ENCODE measurements at regions not wholly inside any gene's neighbourhood (a gene's known extent, or its start where the extent isn't known, plus 50 kb on each side); places are given as distances from the start of the nearest gene placed in this dataset.

DNA sequence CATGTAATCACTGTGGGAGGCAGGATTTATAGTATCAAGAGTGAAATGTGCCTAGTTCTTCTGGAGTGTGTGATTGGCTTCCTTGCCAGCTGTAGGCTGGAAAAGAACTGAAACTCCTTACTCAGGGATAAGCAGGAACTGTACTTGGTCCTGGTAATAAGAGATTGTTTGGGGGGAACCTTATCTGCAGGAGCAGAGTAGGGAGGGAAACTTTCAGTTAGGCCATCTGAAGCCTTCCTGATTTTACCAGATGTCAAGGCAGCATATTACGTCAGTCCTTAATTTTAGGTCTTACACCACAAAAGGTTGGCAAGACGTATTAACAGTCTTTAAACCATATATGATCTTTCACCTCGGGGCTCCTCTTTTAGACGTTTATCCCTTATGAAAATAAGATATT is 231.5 kb upstream of the FMR1 start:
- TF ChIP-seq, protein P1, sequence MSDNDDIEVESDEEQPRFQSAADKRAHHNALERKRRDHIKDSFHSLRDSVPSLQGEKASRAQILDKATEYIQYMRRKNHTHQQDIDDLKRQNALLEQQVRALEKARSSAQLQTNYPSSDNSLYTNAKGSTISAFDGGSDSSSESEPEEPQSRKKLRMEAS (IDR thresholded peaks at IDR 0.05; ENCODE audit: low read depth, low read length), result no peak
- TF ChIP-seq MYC (IDR thresholded peaks at IDR 0.05; ENCODE audit: low read depth, low read length) (no peak), POLR2A (IDR thresholded peaks at IDR 0.05; ENCODE audit: extremely low read depth, insufficient read length) (no peak)
- TF ChIP-seq, protein P2, sequence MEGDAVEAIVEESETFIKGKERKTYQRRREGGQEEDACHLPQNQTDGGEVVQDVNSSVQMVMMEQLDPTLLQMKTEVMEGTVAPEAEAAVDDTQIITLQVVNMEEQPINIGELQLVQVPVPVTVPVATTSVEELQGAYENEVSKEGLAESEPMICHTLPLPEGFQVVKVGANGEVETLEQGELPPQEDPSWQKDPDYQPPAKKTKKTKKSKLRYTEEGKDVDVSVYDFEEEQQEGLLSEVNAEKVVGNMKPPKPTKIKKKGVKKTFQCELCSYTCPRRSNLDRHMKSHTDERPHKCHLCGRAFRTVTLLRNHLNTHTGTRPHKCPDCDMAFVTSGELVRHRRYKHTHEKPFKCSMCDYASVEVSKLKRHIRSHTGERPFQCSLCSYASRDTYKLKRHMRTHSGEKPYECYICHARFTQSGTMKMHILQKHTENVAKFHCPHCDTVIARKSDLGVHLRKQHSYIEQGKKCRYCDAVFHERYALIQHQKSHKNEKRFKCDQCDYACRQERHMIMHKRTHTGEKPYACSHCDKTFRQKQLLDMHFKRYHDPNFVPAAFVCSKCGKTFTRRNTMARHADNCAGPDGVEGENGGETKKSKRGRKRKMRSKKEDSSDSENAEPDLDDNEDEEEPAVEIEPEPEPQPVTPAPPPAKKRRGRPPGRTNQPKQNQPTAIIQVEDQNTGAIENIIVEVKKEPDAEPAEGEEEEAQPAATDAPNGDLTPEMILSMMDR (IDR thresholded peaks at IDR 0.05; ENCODE audit: low read depth, low read length), result no peak
- DNase-seq (ENCODE audit: low read depth), result no peak
- no peak overlapping the region for H3K4me3 ChIP-seq (ENCODE audit: low read depth, low read length)

DNA sequence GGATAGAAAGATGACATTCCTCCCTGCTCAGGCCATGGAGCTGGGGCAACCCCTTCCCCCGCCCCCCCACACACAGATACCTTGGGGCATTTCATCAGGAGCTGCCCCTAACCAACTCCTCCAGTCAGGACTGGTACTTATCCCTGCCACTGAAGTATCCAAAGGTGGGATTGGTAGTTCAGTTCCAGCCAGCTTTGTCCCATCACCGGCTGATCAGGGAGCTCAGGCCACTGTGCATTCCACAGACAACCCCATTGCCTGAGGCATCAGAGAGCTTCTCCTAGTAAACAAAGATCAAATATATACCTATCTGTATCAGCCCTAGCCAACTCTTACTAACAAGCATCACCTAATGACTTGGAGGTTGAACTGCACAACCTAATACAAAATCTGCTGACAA is 218.2 kb upstream of the FMR1 start:
- TF ChIP-seq, protein P1 (IDR thresholded peaks at IDR 0.05; ENCODE audit: low read depth, low read length), result no peak
- TF ChIP-seq, protein P2 (IDR thresholded peaks at IDR 0.05; ENCODE audit: low read depth, low read length), result no peak
- TF ChIP-seq MYC (IDR thresholded peaks at IDR 0.05; ENCODE audit: low read depth, low read length) (no peak), POLR2A (IDR thresholded peaks at IDR 0.05; ENCODE audit: extremely low read depth, insufficient read length) (no peak)
- DNase-seq (ENCODE audit: low read depth), result no peak
- H3K4me3 ChIP-seq (ENCODE audit: low read depth, low read length), result no peak overlapping the region

GRCh38 chrX:147699061-147699460 is 212.7 kb upstream of the FMR1 start:
- TF ChIP-seq, protein P2 (IDR thresholded peaks at IDR 0.05; ENCODE audit: low read depth, low read length), result no peak
- no peak for TF ChIP-seq POLR2A (IDR thresholded peaks at IDR 0.05; ENCODE audit: extremely low read depth, insufficient read length)
- TF ChIP-seq MYC (IDR thresholded peaks at IDR 0.05; ENCODE audit: low read depth, low read length), result no peak
- TF ChIP-seq, protein P1 (IDR thresholded peaks at IDR 0.05; ENCODE audit: low read depth, low read length), result no peak
- no peak for DNase-seq (ENCODE audit: low read depth)
- no peak overlapping the region for H3K4me3 ChIP-seq (ENCODE audit: low read depth, low read length)

DNA sequence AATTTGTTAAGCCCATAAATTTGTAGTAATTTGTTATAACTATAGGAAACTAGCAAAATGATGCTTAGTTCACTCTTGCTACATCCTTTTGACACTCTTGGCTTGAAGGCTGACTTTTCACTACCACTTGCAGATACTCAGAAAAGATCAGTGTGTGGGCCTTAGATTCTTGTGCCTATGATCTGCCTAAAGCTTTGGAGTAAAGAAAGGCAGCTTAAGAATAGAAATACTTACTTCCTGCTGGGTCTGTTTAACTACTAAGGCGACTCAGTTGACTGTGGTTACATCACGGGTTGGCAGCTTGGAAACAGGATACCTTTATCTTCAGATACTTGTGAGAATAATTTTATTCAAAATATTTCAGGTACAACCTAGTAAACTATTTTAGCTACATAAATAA is 201.4 kb upstream of the FMR1 start:
- no peak for TF ChIP-seq POLR2A (IDR thresholded peaks at IDR 0.05; ENCODE audit: extremely low read depth, insufficient read length)
- TF ChIP-seq, protein P1 (IDR thresholded peaks at IDR 0.05; ENCODE audit: low read depth, low read length), result no peak
- TF ChIP-seq, protein P2 (IDR thresholded peaks at IDR 0.05; ENCODE audit: low read depth, low read length), result no peak
- no peak for TF ChIP-seq MYC (IDR thresholded peaks at IDR 0.05; ENCODE audit: low read depth, low read length)
- H3K4me3 ChIP-seq (ENCODE audit: low read depth, low read length), result no peak overlapping the region
- DNase-seq (ENCODE audit: low read depth), result no peak

GRCh38 chrX:147733369-147733768 is 178.3 kb upstream of the FMR1 start:
- TF ChIP-seq, protein P2 (IDR thresholded peaks at IDR 0.05; ENCODE audit: low read depth, low read length), result no peak
- TF ChIP-seq POLR2A (IDR thresholded peaks at IDR 0.05; ENCODE audit: extremely low read depth, insufficient read length) (no peak), MYC (IDR thresholded peaks at IDR 0.05; ENCODE audit: low read depth, low read length) (no peak)
- TF ChIP-seq, protein P1 (IDR thresholded peaks at IDR 0.05; ENCODE audit: low read depth, low read length), result no peak
- no peak overlapping the region for H3K4me3 ChIP-seq (ENCODE audit: low read depth, low read length)
- DNase-seq (ENCODE audit: low read depth), result no peak

- TF ChIP-seq, protein P2 (IDR thresholded peaks at IDR 0.05; ENCODE audit: low read depth, low read length), result no peak
- TF ChIP-seq MYC (IDR thresholded peaks at IDR 0.05; ENCODE audit: low read depth, low read length) (no peak), POLR2A (IDR thresholded peaks at IDR 0.05; ENCODE audit: extremely low read depth, insufficient read length) (no peak)
- TF ChIP-seq, protein P1 (IDR thresholded peaks at IDR 0.05; ENCODE audit: low read depth, low read length), result no peak
- no peak for DNase-seq (ENCODE audit: low read depth)
- H3K4me3 ChIP-seq (ENCODE audit: low read depth, low read length), result no peak overlapping the region
Observed at GRCh38 chrX:147735364-147735763, 176.4 kb upstream of the FMR1 start.

All from NB4 (cell line).